ENCODE measurements at regions not wholly inside any gene's neighbourhood (a gene's known extent, or its start where the extent isn't known, plus 50 kb on each side); places are given as distances from the start of the nearest gene placed in this dataset.

GRCh38 chr9:36762958-36763357 lies 190.3 kb downstream of the MELK start:
- no peak for TF ChIP-seq CTCF (conservative IDR thresholded peaks at IDR 0.05; ENCODE audit: low read depth, low read length)
- no peak overlapping the region for H3K4me3 ChIP-seq (ENCODE audit: low read depth, low read length)
- no peak for DNase-seq (ENCODE audit: low read depth)

- no peak for DNase-seq (ENCODE audit: low read depth)
- no peak for TF ChIP-seq CTCF (conservative IDR thresholded peaks at IDR 0.05; ENCODE audit: low read depth, low read length)
- no peak overlapping the region for H3K4me3 ChIP-seq (ENCODE audit: low read depth, low read length)
Measured at GRCh38 chr9:36763778-36764177, 191.1 kb downstream of the MELK start.

GRCh38 chr9:36764364-36765076 lies 191.8 kb downstream of the MELK start:
- no peak for TF ChIP-seq CTCF (conservative IDR thresholded peaks at IDR 0.05; ENCODE audit: low read depth, low read length)
- H3K4me3 ChIP-seq (ENCODE audit: low read depth, low read length), result no peak overlapping the region
- DNase-seq (ENCODE audit: low read depth), result no peak

GRCh38 chr9:36765077-36765390 lies 192.3 kb downstream of the MELK start:
- no peak for TF ChIP-seq CTCF (conservative IDR thresholded peaks at IDR 0.05; ENCODE audit: low read depth, low read length)
- no peak for DNase-seq (ENCODE audit: low read depth)
- no peak overlapping the region for H3K4me3 ChIP-seq (ENCODE audit: low read depth, low read length)

- no peak for DNase-seq (ENCODE audit: low read depth)
- peak overlapping the region; percentile 39 for H3K4me3 ChIP-seq (ENCODE audit: low read depth, low read length)
- TF ChIP-seq CTCF (conservative IDR thresholded peaks at IDR 0.05; ENCODE audit: low read depth, low read length), result no peak
Measured at GRCh38 chr9:36765468-36766341, 193.0 kb downstream of the MELK start.

GRCh38 chr9:36768677-36769076 lies 196.0 kb downstream of the MELK start:
- no peak overlapping the region for H3K4me3 ChIP-seq (ENCODE audit: low read depth, low read length)
- no peak for DNase-seq (ENCODE audit: low read depth)
- TF ChIP-seq CTCF (conservative IDR thresholded peaks at IDR 0.05; ENCODE audit: low read depth, low read length), result no peak

All from epithelial cell of proximal tubule (primary cell).